Activated CD8-positive, alpha-beta T cell treated with anti-CD3 and anti-CD28 coated beads for 36 hours (primary cell): ENCODE measurements at regions not wholly inside any gene's neighbourhood (a gene's known extent, or its start where the extent isn't known, plus 50 kb on each side); places are given as distances from the start of the nearest gene placed in this dataset.

Experiments
- ATAC-seq: fragments of 200-7000 bp; cut with Tn5 transposase; one replicate; pipeline ENCODE4 v1.10.0; 2021; ENCODE audit warnings: mild to moderate bottlenecking, moderate library complexity
- CTCF ChIA-PET: fragments of 350-600 bp; sonication (Branson Sonifier 250); formaldehyde crosslinking; loops from one replicate; lab custom pipeline; 2021; ENCODE audit warnings: antibody characterized with exemption; lab: Charles Lee
- POLR2A ChIA-PET: fragments of 350-600 bp; sonication (Branson Sonifier 250); formaldehyde crosslinking; loops from one replicate; lab custom pipeline; 2021; ENCODE audit warnings: antibody characterized with exemption; lab: Charles Lee
- DNase-seq: peaks from one replicate; pipeline ENCODE4 v3.0.0-alpha.2; 2020
- H3K27ac Mint-ChIP-seq: one replicate; pipeline ENCODE4 v1.8.0; 2021; ENCODE audit warnings: mild to moderate bottlenecking, mixed read lengths
- H3K27me3 Mint-ChIP-seq: one replicate; pipeline ENCODE4 v1.8.0; 2021; ENCODE audit warnings: mixed read lengths
- H3K36me3 Mint-ChIP-seq: one replicate; pipeline ENCODE4 v1.8.0; 2021; ENCODE audit warnings: low read depth, mixed read lengths
- H3K4me1 Mint-ChIP-seq: one replicate; pipeline ENCODE4 v1.8.0; 2021; ENCODE audit warnings: low read depth, mixed read lengths
- H3K4me3 Mint-ChIP-seq: one replicate; pipeline ENCODE4 v1.8.0; 2021; ENCODE audit warnings: mild to moderate bottlenecking, moderate library complexity, mixed read lengths
- H3K9me3 Mint-ChIP-seq: one replicate; pipeline ENCODE4 v1.8.0; 2021; ENCODE audit warnings: mixed read lengths
- intact Hi-C: fragments of 100-400 bp; cut with micrococcal nuclease; formaldehyde crosslinking; loops from one replicate; pipeline ENCODE4 v1.10.0; 2022
- TF ChIP-seq, protein P1 (sequence below): fragments of 200-600 bp; IDR thresholded peaks from one replicate; pipeline ENCODE4 v1.8.0; 2022; ENCODE audit warnings: antibody characterized with exemption, mild to moderate bottlenecking

- ChIA-PET POLR2A (no interaction called here), CTCF (no interaction called here)
- Mint-ChIP-seq H3K27me3 (no peaks in the 10 kb centered on the region), H3K9me3 (no peaks in the 10 kb centered on the region), H3K27ac (no peak overlapping the region), H3K4me3 (no peak overlapping the region), H3K36me3 (peaks cover 3% of the 10 kb centered on the region), H3K4me1 (peaks cover 2% of the 10 kb centered on the region)
- intact Hi-C loops, result no loop called here
- DNase-seq, result no peak
- TF ChIP-seq, protein P1, sequence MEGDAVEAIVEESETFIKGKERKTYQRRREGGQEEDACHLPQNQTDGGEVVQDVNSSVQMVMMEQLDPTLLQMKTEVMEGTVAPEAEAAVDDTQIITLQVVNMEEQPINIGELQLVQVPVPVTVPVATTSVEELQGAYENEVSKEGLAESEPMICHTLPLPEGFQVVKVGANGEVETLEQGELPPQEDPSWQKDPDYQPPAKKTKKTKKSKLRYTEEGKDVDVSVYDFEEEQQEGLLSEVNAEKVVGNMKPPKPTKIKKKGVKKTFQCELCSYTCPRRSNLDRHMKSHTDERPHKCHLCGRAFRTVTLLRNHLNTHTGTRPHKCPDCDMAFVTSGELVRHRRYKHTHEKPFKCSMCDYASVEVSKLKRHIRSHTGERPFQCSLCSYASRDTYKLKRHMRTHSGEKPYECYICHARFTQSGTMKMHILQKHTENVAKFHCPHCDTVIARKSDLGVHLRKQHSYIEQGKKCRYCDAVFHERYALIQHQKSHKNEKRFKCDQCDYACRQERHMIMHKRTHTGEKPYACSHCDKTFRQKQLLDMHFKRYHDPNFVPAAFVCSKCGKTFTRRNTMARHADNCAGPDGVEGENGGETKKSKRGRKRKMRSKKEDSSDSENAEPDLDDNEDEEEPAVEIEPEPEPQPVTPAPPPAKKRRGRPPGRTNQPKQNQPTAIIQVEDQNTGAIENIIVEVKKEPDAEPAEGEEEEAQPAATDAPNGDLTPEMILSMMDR, result no peak
- no peak for ATAC-seq
Observed at GRCh38 chrY:19026631-19027030, 253.1 kb upstream of the HSFY2 start.

GRCh38 chrY:19023934-19024333 is 250.4 kb upstream of the HSFY2 start:
- intact Hi-C loops, result no loop called here
- POLR2A ChIA-PET, result no interaction called here
- CTCF ChIA-PET, result no interaction called here
- no peak overlapping the region for H3K27ac Mint-ChIP-seq
- ATAC-seq (no peak), DNase-seq (no peak)
- H3K36me3 Mint-ChIP-seq, result peaks cover 5% of the 10 kb centered on the region
- H3K27me3 Mint-ChIP-seq, result no peaks in the 10 kb centered on the region
- H3K4me3 Mint-ChIP-seq, result no peak overlapping the region
- peaks cover 2% of the 10 kb centered on the region for H3K4me1 Mint-ChIP-seq
- H3K9me3 Mint-ChIP-seq, result no peaks in the 10 kb centered on the region
- TF ChIP-seq, protein P1, result no peak

GRCh38 chrY:19020193-19020592 is 246.7 kb upstream of the HSFY2 start:
- no peak overlapping the region for H3K27ac Mint-ChIP-seq
- H3K4me3 Mint-ChIP-seq, result no peak overlapping the region
- H3K36me3 Mint-ChIP-seq, result peaks cover 8% of the 10 kb centered on the region
- peaks cover 5% of the 10 kb centered on the region for H3K4me1 Mint-ChIP-seq
- intact Hi-C loops, result no loop called here
- ChIA-PET POLR2A (no interaction called here), CTCF (no interaction called here)
- TF ChIP-seq, protein P1, result no peak
- no peaks in the 10 kb centered on the region for H3K9me3 Mint-ChIP-seq
- DNase-seq, result no peak
- no peak for ATAC-seq
- no peaks in the 10 kb centered on the region for H3K27me3 Mint-ChIP-seq

DNA sequence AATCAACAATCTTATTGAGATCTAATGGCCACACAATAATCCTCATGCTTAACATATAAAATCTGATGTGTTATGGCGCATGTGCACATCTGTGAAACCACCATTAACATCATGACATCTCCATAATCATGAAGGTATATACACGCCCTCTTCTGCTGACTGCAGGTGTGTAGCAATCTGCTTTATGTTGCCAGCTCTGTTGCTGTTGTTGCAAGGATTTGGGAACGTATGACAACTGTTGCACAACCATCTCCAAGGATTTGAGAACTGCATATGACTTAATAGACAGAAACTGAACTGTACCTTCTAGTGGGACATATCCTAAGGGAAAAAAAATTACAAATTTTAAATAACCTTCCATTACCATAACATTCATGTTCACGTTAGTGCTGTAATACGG is 243.5 kb upstream of the HSFY2 start:
- ChIA-PET CTCF (no interaction called here), POLR2A (no interaction called here)
- TF ChIP-seq, protein P1, result no peak
- intact Hi-C loops, result no loop called here
- H3K4me3 Mint-ChIP-seq, result no peak overlapping the region
- no peak overlapping the region for H3K27ac Mint-ChIP-seq
- H3K27me3 Mint-ChIP-seq, result no peaks in the 10 kb centered on the region
- H3K4me1 Mint-ChIP-seq, result peaks cover 11% of the 10 kb centered on the region
- DNase-seq (no peak), ATAC-seq (no peak)
- no peaks in the 10 kb centered on the region for H3K9me3 Mint-ChIP-seq
- H3K36me3 Mint-ChIP-seq, result peaks cover 8% of the 10 kb centered on the region

DNA sequence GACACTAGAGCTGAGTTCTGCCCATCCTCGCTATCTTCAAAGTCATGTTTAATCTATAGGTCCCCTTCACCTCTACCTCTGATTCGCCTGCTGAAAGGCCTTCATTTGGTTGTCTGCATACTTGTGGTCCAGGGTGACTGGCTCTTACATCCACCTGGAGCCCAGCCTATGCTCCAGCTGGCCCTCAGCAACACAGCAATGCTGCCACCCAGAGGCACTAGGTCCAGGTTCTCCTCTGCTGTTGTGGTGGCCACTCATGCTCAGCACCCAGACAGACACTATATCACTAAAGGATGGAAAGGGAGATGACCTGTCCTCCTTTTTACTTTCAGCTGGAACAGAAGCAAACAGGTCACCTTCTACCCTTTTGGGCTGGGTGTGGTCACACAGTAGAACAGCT is 242.3 kb upstream of the HSFY2 start:
- DNase-seq (peak; percentile 2), ATAC-seq (no peak)
- POLR2A ChIA-PET, result no interaction called here
- Mint-ChIP-seq H3K27ac (no peak overlapping the region), H3K9me3 (no peaks in the 10 kb centered on the region), H3K36me3 (peaks cover 10% of the 10 kb centered on the region), H3K4me3 (no peak overlapping the region), H3K4me1 (peaks cover 18% of the 10 kb centered on the region), H3K27me3 (no peaks in the 10 kb centered on the region)
- TF ChIP-seq, protein P1, result no peak
- CTCF ChIA-PET, result no interaction called here
- intact Hi-C loops, result no loop called here
